PC-3 (cell line): ENCODE measurements at regions not wholly inside any gene's neighbourhood (a gene's known extent, or its start where the extent isn't known, plus 50 kb on each side); places are given as distances from the start of the nearest gene placed in this dataset.

ENCODE experiments used
- ATAC-seq: fragments of 200-7000 bp; cut with Tn5 transposase; 2 replicates; pipeline ENCODE4 v1.9.1; 2020; ENCODE audit warnings: mild to moderate bottlenecking, moderate library complexity
- BruUV-seq: library from RNA; stranded (reverse); fragments of 400-500 nt; replicated peaks from 2 replicates; lab custom pipeline; 2021; lab: Mats Ljungman, UMichigan
- CTCF ChIA-PET: fragments of 300-600 bp; sonication (Branson Sonifier 250); formaldehyde crosslinking; loops from one replicate; lab custom pipeline; 2022; ENCODE audit warnings: antibody characterized with exemption; lab: Charles Lee
- POLR2A ChIA-PET: fragments of 300-600 bp; sonication (Branson Sonifier 250); formaldehyde crosslinking; loops from one replicate; lab custom pipeline; 2022; ENCODE audit warnings: antibody characterized with exemption; ENCODE audit not compliant: unreplicated experiment; lab: Charles Lee
- DNase-seq: peaks from one replicate; pipeline ENCODE4 v3.0.0-alpha.2; 2015
- H2AFZ ChIP-seq: fragments of 300-600 bp; sonication (generic); 2 replicates; pipeline ENCODE4 v1.6.0; 2016; ENCODE audit warnings: antibody characterized with exemption, low read length
- H3F3A ChIP-seq: fragments of 300-600 bp; sonication (generic); one replicate; pipeline ENCODE4 v1.6.0; 2017; ENCODE audit warnings: antibody characterized with exemption, low read length, control low read depth, mild to moderate bottlenecking; ENCODE audit not compliant: unreplicated experiment
- H3K27ac ChIP-seq: fragments of 300-600 bp; sonication (generic); 2 replicates; pipeline ENCODE4 v1.5.1; 2016; ENCODE audit warnings: mild to moderate bottlenecking, low read length
- H3K27me3 ChIP-seq: fragments of 300-600 bp; sonication (generic); 2 replicates; pipeline ENCODE4 v1.6.1; 2016; ENCODE audit warnings: low read length, mixed read lengths
- H3K36me3 ChIP-seq: fragments of 300-600 bp; sonication (generic); 2 replicates; pipeline ENCODE4 v1.6.1; 2016; ENCODE audit warnings: low read depth, mixed run types, low read length, mixed read lengths
- H3K4me1 ChIP-seq: fragments of 300-600 bp; sonication (generic); 2 replicates; pipeline ENCODE4 v1.5.1; 2016; ENCODE audit warnings: low read length; ENCODE audit not compliant: insufficient read depth
- H3K4me2 ChIP-seq: fragments of 300-600 bp; sonication (generic); 2 replicates; pipeline ENCODE4 v1.6.0; 2016; ENCODE audit warnings: low read length
- H3K4me3 ChIP-seq: fragments of 300-600 bp; sonication (generic); 2 replicates; pipeline ENCODE4 v1.5.1; 2016; ENCODE audit warnings: mild to moderate bottlenecking, low read length, mixed read lengths
- H3K79me2 ChIP-seq: fragments of 300-600 bp; sonication (generic); 2 replicates; pipeline ENCODE4 v1.6.1; 2017; ENCODE audit warnings: low read length, mixed read lengths
- H3K9ac ChIP-seq: fragments of 300-600 bp; sonication (generic); 2 replicates; pipeline ENCODE4 v1.6.0; 2016; ENCODE audit warnings: mild to moderate bottlenecking, low read length
- H3K9me2 ChIP-seq: fragments of 300-600 bp; sonication (generic); replicated peaks from 2 replicates; pipeline ENCODE4 v1.6.1; 2016; ENCODE audit warnings: mixed run types, low read length, mixed read lengths
- H3K9me3 ChIP-seq: fragments of 300-600 bp; sonication (generic); 2 replicates; pipeline ENCODE4 v1.6.1; 2016; ENCODE audit warnings: low read length, mixed read lengths
- H4K20me1 ChIP-seq: fragments of 300-600 bp; sonication (generic); 2 replicates; pipeline ENCODE4 v1.6.1; 2016; ENCODE audit warnings: low read length, mixed read lengths
- CTCF ChIP-seq: fragments of 300-600 bp; sonication (generic); conservative IDR thresholded peaks from 2 replicates; pipeline ENCODE4 v1.5.1; 2017; ENCODE audit warnings: antibody characterized with exemption, low read depth, mild to moderate bottlenecking, low read length
- EZH2 ChIP-seq: fragments of 300-600 bp; sonication (generic); IDR thresholded peaks from one replicate; pipeline ENCODE4 v1.6.1; 2017; ENCODE audit warnings: antibody characterized with exemption, mild to moderate bottlenecking, low read length; ENCODE audit not compliant: unreplicated experiment
- EZH2phosphoT487 ChIP-seq: fragments of 300-600 bp; sonication (generic); IDR thresholded peaks from 2 replicates; pipeline ENCODE4 v1.6.1; 2018; ENCODE audit warnings: mild to moderate bottlenecking, antibody characterized with exemption, low read length, borderline replicate concordance
- intact Hi-C: fragments of 100-400 bp; cut with micrococcal nuclease; formaldehyde crosslinking; loops from 2 replicates; pipeline ENCODE4 v1.9.0; 2023

GRCh38 chr15:96020797-96021196, 309.7 kb upstream of the NR2F2 start:
- ChIA-PET POLR2A (interaction anchor here (0.7 kb wide), 1 partner anchor 612 kb away, joined by 5 read pairs; no protein-coding TSS in a partner anchor), CTCF (no interaction called here)
- no peak overlapping the region for H3K9ac ChIP-seq
- DNase-seq (peak; percentile 19), ATAC-seq (peak; percentile 46; the same call in 1 of the 2 replicates)
- H3K9me3 ChIP-seq, result no peaks in the 10 kb centered on the region
- no peak overlapping the region for H3K4me2 ChIP-seq
- H3K36me3 ChIP-seq, result no peaks in the 10 kb centered on the region
- H2AFZ ChIP-seq, result no peak overlapping the region
- no peaks in the 10 kb centered on the region for H3F3A ChIP-seq
- intact Hi-C loops, result loop anchor here (10.0 kb wide), 1 partner anchor 766 kb away; no protein-coding TSS in a partner anchor
- no peaks in the 10 kb centered on the region for H3K9me2 ChIP-seq
- no peak overlapping the region for H3K4me3 ChIP-seq
- no peaks in the 10 kb centered on the region for H3K79me2 ChIP-seq
- H3K27ac ChIP-seq, result no peak overlapping the region
- no TSS peak for BruUV-seq
- TF ChIP-seq EZH2phosphoT487 (no peak), EZH2 (no peak), CTCF (no peak)
- H4K20me1 ChIP-seq, result no peaks in the 10 kb centered on the region
- no peaks in the 10 kb centered on the region for H3K27me3 ChIP-seq
- peaks cover 4% of the 10 kb centered on the region for H3K4me1 ChIP-seq

GRCh38 chr15:96023081-96023480, 307.4 kb upstream of the NR2F2 start:
- Histone ChIP-seq H3K4me2 (no peak overlapping the region), H3F3A (no peaks in the 10 kb centered on the region), H3K79me2 (no peaks in the 10 kb centered on the region), H3K27me3 (no peaks in the 10 kb centered on the region), H3K4me3 (no peak overlapping the region), H3K9me2 (no peaks in the 10 kb centered on the region), H2AFZ (no peak overlapping the region), H3K4me1 (peaks cover 11% of the 10 kb centered on the region), H3K27ac (no peak overlapping the region), H3K9me3 (no peaks in the 10 kb centered on the region), H3K9ac (no peak overlapping the region), H4K20me1 (no peaks in the 10 kb centered on the region), H3K36me3 (no peaks in the 10 kb centered on the region)
- DNase-seq (no peak), ATAC-seq (no peak)
- TF ChIP-seq CTCF, result no peak
- TF ChIP-seq EZH2phosphoT487, result no peak
- no peak for TF ChIP-seq EZH2
- ChIA-PET POLR2A (no interaction called here), CTCF (no interaction called here)
- BruUV-seq, result no TSS peak
- intact Hi-C loops, result loop anchor here (10.0 kb wide), 1 partner anchor 768 kb away; no protein-coding TSS in a partner anchor

- BruUV-seq, result no TSS peak
Observed at GRCh38 chr15:96027501-96027900, 303.0 kb upstream of the NR2F2 start.

More at GRCh38 chr15:96027501-96027900, 303.0 kb upstream of the NR2F2 start:
- H3F3A ChIP-seq, result no peaks in the 10 kb centered on the region
- H3K4me3 ChIP-seq, result no peak overlapping the region
- H3K27me3 ChIP-seq, result no peaks in the 10 kb centered on the region
- no peak for DNase-seq
- no peaks in the 10 kb centered on the region for H4K20me1 ChIP-seq
- no peaks in the 10 kb centered on the region for H3K9me2 ChIP-seq
- intact Hi-C loops, result loop anchor here (2.0 to 10.0 kb wide), 7 partner anchors 95 to 773 kb away; no protein-coding TSS in a partner anchor
- no peak overlapping the region for H3K9ac ChIP-seq
- H3K4me1 ChIP-seq, result peaks cover 11% of the 10 kb centered on the region
- no peak overlapping the region for H3K27ac ChIP-seq
- ChIA-PET POLR2A (no interaction called here), CTCF (no interaction called here)
- TF ChIP-seq EZH2phosphoT487 (no peak), EZH2 (no peak), CTCF (no peak)
- H3K79me2 ChIP-seq, result no peaks in the 10 kb centered on the region
- no peaks in the 10 kb centered on the region for H3K36me3 ChIP-seq
- no peaks in the 10 kb centered on the region for H3K9me3 ChIP-seq
- no peak overlapping the region for H3K4me2 ChIP-seq
- ATAC-seq, result no peak
- H2AFZ ChIP-seq, result no peak overlapping the region
